ENCODE measurements at regions not wholly inside any gene's neighbourhood (a gene's known extent, or its start where the extent isn't known, plus 50 kb on each side); places are given as distances from the start of the nearest gene placed in this dataset.

- no peaks in the 10 kb centered on the region for H3K27me3 ChIP-seq (ENCODE audit: control insufficient read depth, extremely low read depth, insufficient read depth, low read length)
- H3K9ac ChIP-seq (ENCODE audit: control insufficient read depth, extremely low read depth, insufficient read depth, low read length) = no peak overlapping the region
- H2AFZ ChIP-seq (ENCODE audit: control insufficient read depth, low read length) = no peak overlapping the region
- no peaks in the 10 kb centered on the region for H3K9me1 ChIP-seq (ENCODE audit: control insufficient read depth, extremely low read depth, insufficient read depth, low read length)
- no peak overlapping the region for H3K4me2 ChIP-seq (ENCODE audit: control insufficient read depth, extremely low read depth, insufficient read depth, low read depth, low read length)
- H4K20me1 ChIP-seq (ENCODE audit: control insufficient read depth, extremely low read depth, insufficient read depth, low read length) = no peaks in the 10 kb centered on the region
- dilution Hi-C loops (cut with MboI; ENCODE audit: extremely low pct_ligation_motif_present, low sequenced_read_pairs) = no loop called here
- no peaks in the 10 kb centered on the region for H3K4me1 ChIP-seq (ENCODE audit: control insufficient read depth, extremely low read depth, insufficient read depth, low read length)
- no peak overlapping the region for H3K27ac ChIP-seq (ENCODE audit: control insufficient read depth, insufficient read depth, low read length)
- no peaks in the 10 kb centered on the region for H3K79me2 ChIP-seq (ENCODE audit: control insufficient read depth, insufficient read depth, low read length)
- H3K36me3 ChIP-seq (ENCODE audit: control insufficient read depth in 2 of 2, extremely low read depth in 1 of 2, insufficient read depth in 2 of 2, low read length in 2 of 2) = no peaks in the 10 kb centered on the region
- FAIRE-seq = no peak
- no peak overlapping the region for H3K4me3 ChIP-seq (ENCODE audit: control insufficient read depth in 2 of 3, extremely low read depth in 1 of 3, insufficient read depth in 2 of 3, low read depth in 1 of 3, low read length in 3 of 3)
- DNase-seq (ENCODE audit: low read depth, low spot score) = no peak
- H3K9me3 ChIP-seq (ENCODE audit: control insufficient read depth, low read depth, low read length) = no peaks in the 10 kb centered on the region
- no peak for TF ChIP-seq EZH2 (IDR thresholded peaks at IDR 0.05; ENCODE audit: low read length)
- no peak for TF ChIP-seq CTCF (optimal IDR thresholded peaks at IDR 0.05 in 1 of 3, IDR thresholded peaks at IDR 0.05 in 1 of 3, conservative IDR thresholded peaks at IDR 0.05 in 1 of 3; ENCODE audit: extremely low read depth in 1 of 3, insufficient read depth in 2 of 3, low read length in 3 of 3)
Observed at GRCh38 chr7:85823396-85824080, 636.7 kb upstream of the SEMA3D start.

DNA sequence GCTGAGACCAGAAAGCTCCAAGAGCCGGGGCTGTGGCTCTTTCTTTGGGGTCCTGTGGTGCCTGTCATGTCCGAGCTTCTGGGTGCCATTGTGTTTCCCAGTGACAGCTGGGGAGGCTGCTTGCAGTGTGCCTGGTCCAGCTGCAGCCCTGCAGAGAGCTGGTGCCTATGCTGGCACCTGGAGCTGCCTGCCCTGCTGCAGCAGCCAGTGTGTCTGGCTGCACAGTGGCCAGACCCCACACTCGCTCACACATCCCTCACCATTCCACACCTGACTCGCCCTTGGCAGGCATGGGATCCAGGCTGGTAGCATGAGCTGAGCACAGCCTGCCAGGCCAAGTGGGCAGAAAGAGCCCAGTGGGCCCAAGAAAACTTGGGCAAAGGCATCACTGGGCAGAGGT, 635.1 kb upstream of the SEMA3D start:
- Histone ChIP-seq H3K79me2 (ENCODE audit: control insufficient read depth, insufficient read depth, low read length) (no peaks in the 10 kb centered on the region), H3K36me3 (ENCODE audit: control insufficient read depth in 2 of 2, extremely low read depth in 1 of 2, insufficient read depth in 2 of 2, low read length in 2 of 2) (no peaks in the 10 kb centered on the region), H2AFZ (ENCODE audit: control insufficient read depth, low read length) (no peak overlapping the region), H3K9ac (ENCODE audit: control insufficient read depth, extremely low read depth, insufficient read depth, low read length) (no peak overlapping the region), H3K4me3 (ENCODE audit: control insufficient read depth in 2 of 3, extremely low read depth in 1 of 3, insufficient read depth in 2 of 3, low read depth in 1 of 3, low read length in 3 of 3) (no peak overlapping the region), H3K9me1 (ENCODE audit: control insufficient read depth, extremely low read depth, insufficient read depth, low read length) (no peaks in the 10 kb centered on the region), H3K9me3 (ENCODE audit: control insufficient read depth, low read depth, low read length) (no peaks in the 10 kb centered on the region), H4K20me1 (ENCODE audit: control insufficient read depth, extremely low read depth, insufficient read depth, low read length) (no peaks in the 10 kb centered on the region), H3K4me2 (ENCODE audit: control insufficient read depth, extremely low read depth, insufficient read depth, low read depth, low read length) (no peak overlapping the region), H3K27me3 (ENCODE audit: control insufficient read depth, extremely low read depth, insufficient read depth, low read length) (no peaks in the 10 kb centered on the region), H3K4me1 (ENCODE audit: control insufficient read depth, extremely low read depth, insufficient read depth, low read length) (no peaks in the 10 kb centered on the region), H3K27ac (ENCODE audit: control insufficient read depth, insufficient read depth, low read length) (no peak overlapping the region)
- dilution Hi-C loops (cut with MboI; ENCODE audit: extremely low pct_ligation_motif_present, low sequenced_read_pairs) = no loop called here
- TF ChIP-seq CTCF (optimal IDR thresholded peaks at IDR 0.05 in 1 of 3, IDR thresholded peaks at IDR 0.05 in 1 of 3, conservative IDR thresholded peaks at IDR 0.05 in 1 of 3; ENCODE audit: extremely low read depth in 1 of 3, insufficient read depth in 2 of 3, low read length in 3 of 3) (no peak), EZH2 (IDR thresholded peaks at IDR 0.05; ENCODE audit: low read length) (no peak)
- no peak for FAIRE-seq
- no peak for DNase-seq (ENCODE audit: low read depth, low spot score)

Measured in keratinocyte (primary cell).